ENCODE measurements at regions not wholly inside any gene's neighbourhood (a gene's known extent, or its start where the extent isn't known, plus 50 kb on each side); places are given as distances from the start of the nearest gene placed in this dataset.

DNA sequence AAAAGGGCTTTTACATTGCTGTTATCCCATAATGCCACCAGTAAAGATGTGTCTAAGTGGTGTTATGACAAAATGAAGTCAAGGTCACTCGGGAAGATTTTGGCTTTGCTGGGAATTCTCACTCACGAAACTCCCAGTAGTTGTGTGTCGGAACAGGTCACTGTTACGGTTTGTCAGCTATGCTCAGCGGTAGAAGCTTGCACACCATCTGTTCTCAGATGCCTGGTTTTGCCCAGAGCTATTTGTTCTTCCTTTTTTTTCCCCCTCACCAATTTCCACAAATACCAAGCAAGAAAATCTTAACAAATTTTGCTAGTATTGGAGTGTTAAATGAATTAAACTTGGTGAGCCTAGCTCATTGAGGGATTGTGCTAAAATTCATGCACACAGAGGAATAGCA lies 915.1 kb downstream of the MCTP2 start:
- TF ChIP-seq POLR2A (IDR thresholded peaks at IDR 0.05), result no peak
- TF ChIP-seq, protein P1, sequence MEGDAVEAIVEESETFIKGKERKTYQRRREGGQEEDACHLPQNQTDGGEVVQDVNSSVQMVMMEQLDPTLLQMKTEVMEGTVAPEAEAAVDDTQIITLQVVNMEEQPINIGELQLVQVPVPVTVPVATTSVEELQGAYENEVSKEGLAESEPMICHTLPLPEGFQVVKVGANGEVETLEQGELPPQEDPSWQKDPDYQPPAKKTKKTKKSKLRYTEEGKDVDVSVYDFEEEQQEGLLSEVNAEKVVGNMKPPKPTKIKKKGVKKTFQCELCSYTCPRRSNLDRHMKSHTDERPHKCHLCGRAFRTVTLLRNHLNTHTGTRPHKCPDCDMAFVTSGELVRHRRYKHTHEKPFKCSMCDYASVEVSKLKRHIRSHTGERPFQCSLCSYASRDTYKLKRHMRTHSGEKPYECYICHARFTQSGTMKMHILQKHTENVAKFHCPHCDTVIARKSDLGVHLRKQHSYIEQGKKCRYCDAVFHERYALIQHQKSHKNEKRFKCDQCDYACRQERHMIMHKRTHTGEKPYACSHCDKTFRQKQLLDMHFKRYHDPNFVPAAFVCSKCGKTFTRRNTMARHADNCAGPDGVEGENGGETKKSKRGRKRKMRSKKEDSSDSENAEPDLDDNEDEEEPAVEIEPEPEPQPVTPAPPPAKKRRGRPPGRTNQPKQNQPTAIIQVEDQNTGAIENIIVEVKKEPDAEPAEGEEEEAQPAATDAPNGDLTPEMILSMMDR (IDR thresholded peaks at IDR 0.05), result no peak
